ENCODE measurements at regions not wholly inside any gene's neighbourhood (a gene's known extent, or its start where the extent isn't known, plus 50 kb on each side); places are given as distances from the start of the nearest gene placed in this dataset.

DNA sequence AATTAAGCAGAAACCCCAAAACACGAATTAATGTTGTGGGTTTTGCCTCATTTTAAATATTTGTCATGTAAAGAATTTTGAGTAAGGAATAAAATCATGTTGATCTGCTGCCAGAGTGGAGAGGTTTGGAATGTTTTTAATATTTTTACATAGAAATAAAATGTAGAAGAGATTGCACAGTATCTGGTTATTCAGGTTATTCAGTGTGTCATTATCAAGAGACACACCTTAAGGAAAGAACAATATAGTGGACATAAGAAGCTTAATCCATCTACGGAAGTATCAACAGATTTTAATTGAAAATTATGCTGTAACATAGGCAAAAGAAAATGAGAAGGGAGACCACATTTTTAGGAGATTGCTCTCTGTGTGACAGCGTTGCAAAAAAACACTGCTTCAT is 410.4 kb downstream of the MED10 start:
- TF ChIP-seq, protein P1, sequence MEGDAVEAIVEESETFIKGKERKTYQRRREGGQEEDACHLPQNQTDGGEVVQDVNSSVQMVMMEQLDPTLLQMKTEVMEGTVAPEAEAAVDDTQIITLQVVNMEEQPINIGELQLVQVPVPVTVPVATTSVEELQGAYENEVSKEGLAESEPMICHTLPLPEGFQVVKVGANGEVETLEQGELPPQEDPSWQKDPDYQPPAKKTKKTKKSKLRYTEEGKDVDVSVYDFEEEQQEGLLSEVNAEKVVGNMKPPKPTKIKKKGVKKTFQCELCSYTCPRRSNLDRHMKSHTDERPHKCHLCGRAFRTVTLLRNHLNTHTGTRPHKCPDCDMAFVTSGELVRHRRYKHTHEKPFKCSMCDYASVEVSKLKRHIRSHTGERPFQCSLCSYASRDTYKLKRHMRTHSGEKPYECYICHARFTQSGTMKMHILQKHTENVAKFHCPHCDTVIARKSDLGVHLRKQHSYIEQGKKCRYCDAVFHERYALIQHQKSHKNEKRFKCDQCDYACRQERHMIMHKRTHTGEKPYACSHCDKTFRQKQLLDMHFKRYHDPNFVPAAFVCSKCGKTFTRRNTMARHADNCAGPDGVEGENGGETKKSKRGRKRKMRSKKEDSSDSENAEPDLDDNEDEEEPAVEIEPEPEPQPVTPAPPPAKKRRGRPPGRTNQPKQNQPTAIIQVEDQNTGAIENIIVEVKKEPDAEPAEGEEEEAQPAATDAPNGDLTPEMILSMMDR (IDR thresholded peaks at IDR 0.05) = no peak
- no peak for TF ChIP-seq EZH2phosphoT487 (IDR thresholded peaks at IDR 0.05)

Data from neural progenitor cell (in vitro differentiated cells).